Pancreas (tissue), 10 donors: ENCODE measurements at regions not wholly inside any gene's neighbourhood (a gene's known extent, or its start where the extent isn't known, plus 50 kb on each side); places are given as distances from the start of the nearest gene placed in this dataset.
"Not testable (repeated sequence)": the region's sequence is repeated elsewhere in the genome, so short reads cannot be mapped to it uniquely, and the experiment has no call there.

Source experiments
- ATAC-seq, 4 donors: fragments of 200-7000 bp; cut with Tn5 transposase; one replicate each; pipeline versions ENCODE4 v1.8.0 to v1.9.1; 2020; ENCODE audit warnings: mild to moderate bottlenecking in 4 of 4, moderate library complexity in 4 of 4
- DNase-seq, 6 donors: peaks; one replicate each; pipeline ENCODE4 v3.0.0-alpha.2; 2020
- FAIRE-seq: peaks from 2 replicates; lab custom pipeline; 2012; peaks lifted over from hg19 to GRCh38; lab: Jason Lieb, UNC
- H3K27ac ChIP-seq, 4 donors: fragments of 200-600 bp; sonication (generic); 1 replicate in 3 of 4; 2 replicates in 1 of 4; pipeline versions ENCODE4 v1.5.0 to v1.8.0; 2020
- H3K27me3 ChIP-seq, 4 donors: fragments of 200-600 bp; one replicate each; pipeline ENCODE4 v1.8.0; 2021
- H3K36me3 ChIP-seq, 3 donors: fragments of 200-600 bp; sonication (generic) in 1 of 3; one replicate each; pipeline versions ENCODE4 v1.5.0 to v1.8.0; 2020 to 2021
- H3K4me1 ChIP-seq, 3 donors: fragments of 200-600 bp; one replicate each; pipeline ENCODE4 v1.8.0; 2021
- H3K4me3 ChIP-seq, 4 donors: fragments of 200-600 bp; sonication (generic) in 2 of 4; one replicate each; pipeline versions ENCODE4 v1.5.0 to v1.8.0; 2020 to 2021
- H3K9me3 ChIP-seq, 4 donors: fragments of 200-600 bp; one replicate each; pipeline ENCODE4 v1.8.0; 2021
- CTCF ChIP-seq, 4 donors: fragments of 200-600 bp; sonication (generic) in 3 of 4; IDR thresholded peaks; one replicate each; pipeline versions ENCODE4 v1.5.0 to v1.8.0; 2021; ENCODE audit warnings: antibody characterized with exemption in 4 of 4
- WGBS, 2 donors: extraction: QIAGEN DNeasy Blood & Tissue Kit; methylation state at CpG; one replicate each; pipeline ENCODE4 v1.1.7; 2013; 5-methylcytosine and 5-hydroxymethylcytosine counted together
- intact Hi-C, 3 donors: fragments of 100-400 bp; cut with DNase I; formaldehyde crosslinking; loops; one replicate each; pipeline versions ENCODE4 v1.11.1 to v1.14.2; 2022
- donor health status: healthy with polysubstance abuse.
- donor health status: DM: no; HTN: no; CAD: no; lungs with moderate emphysema.
- donor health status: DM: no; HTN: no; CAD: no.
- donor health status: control.
- donor health status: control.
- donor health status: Bipolar disorder and iron deficiency.
- donor health status: DM: yes; HTN: yes; CAD: no.
- donor health status: DM: no; HTN: no; CAD: no.
- donor health status: DM: no; HTN: no; CAD: no.
- donor health status: DM: yes; HTN: yes; CAD: no.

- no peaks in the 10 kb centered on the region for H3K27me3 ChIP-seq
- FAIRE-seq (no peak), ATAC-seq (no peak), DNase-seq (no peak)
- no peak overlapping the region for H3K27ac ChIP-seq
- H3K4me3 ChIP-seq, result no peak overlapping the region
- TF ChIP-seq CTCF (IDR thresholded peaks at IDR 0.05), result no peak
- intact Hi-C loops, result no loop called here
- no peaks in the 10 kb centered on the region for H3K36me3 ChIP-seq
- 36 to 63% methylated on average over 4 of the region's 4 CpGs for WGBS, 2 donors
- peaks cover 0 to 3% (median 0%) of the 10 kb centered on the region in 3 donors for H3K4me1 ChIP-seq
- no peaks in the 10 kb centered on the region for H3K9me3 ChIP-seq
Observed at GRCh38 chr4:107449611-107450369, 270.2 kb downstream of the PAPSS1 start.

- Histone ChIP-seq H3K36me3 (no peaks in the 10 kb centered on the region), H3K9me3 (no peaks in the 10 kb centered on the region), H3K27ac (no peak overlapping the region), H3K4me1 (no peaks in the 10 kb centered on the region), H3K4me3 (no peak overlapping the region), H3K27me3 (no peaks in the 10 kb centered on the region)
- ATAC-seq (no peak), FAIRE-seq (no peak), DNase-seq (no peak)
- 83 to 87% methylated on average over 3 of the region's 3 CpGs for WGBS, 2 donors
- intact Hi-C loops, result no loop called here
- TF ChIP-seq CTCF (IDR thresholded peaks at IDR 0.05), result no peak
Observed at GRCh38 chr4:107442538-107443111, 277.4 kb downstream of the PAPSS1 start.

GRCh38 chr4:107439401-107439800 lies 280.6 kb downstream of the PAPSS1 start:
- no peaks in the 10 kb centered on the region for H3K27me3 ChIP-seq
- FAIRE-seq, result no peak
- H3K27ac ChIP-seq, result no peak overlapping the region
- no peak for ATAC-seq
- no peak for DNase-seq
- no peaks in the 10 kb centered on the region for H3K36me3 ChIP-seq
- H3K4me3 ChIP-seq, result no peak overlapping the region
- 94 to 99% methylated on average over 3 of the region's 3 CpGs for WGBS, 2 donors
- no peaks in the 10 kb centered on the region for H3K4me1 ChIP-seq
- intact Hi-C loops, result no loop called here
- no peak for TF ChIP-seq CTCF (IDR thresholded peaks at IDR 0.05)
- H3K9me3 ChIP-seq, result no peaks in the 10 kb centered on the region

GRCh38 chr4:107436471-107436870 lies 283.6 kb downstream of the PAPSS1 start:
- H3K27ac ChIP-seq, H3K4me3 ChIP-seq, H3K9me3 ChIP-seq, H3K4me1 ChIP-seq, ATAC-seq, FAIRE-seq, intact Hi-C loops, H3K36me3 ChIP-seq, DNase-seq, H3K27me3 ChIP-seq: not testable (repeated sequence)
- 9 to 13% methylated on average over 1 of the region's 1 CpG for WGBS, 2 donors

GRCh38 chr4:107432451-107432850 lies 287.6 kb downstream of the PAPSS1 start:
- H3K27ac ChIP-seq, result no peak overlapping the region
- no peak for TF ChIP-seq CTCF (IDR thresholded peaks at IDR 0.05)
- no peaks in the 10 kb centered on the region for H3K4me1 ChIP-seq
- FAIRE-seq, result no peak
- intact Hi-C loops, result no loop called here
- no peaks in the 10 kb centered on the region for H3K36me3 ChIP-seq
- no peaks in the 10 kb centered on the region for H3K9me3 ChIP-seq
- ATAC-seq, result no peak
- no peak overlapping the region for H3K4me3 ChIP-seq
- no peak for DNase-seq
- H3K27me3 ChIP-seq, result no peaks in the 10 kb centered on the region
